ENCODE measurements at regions not wholly inside any gene's neighbourhood (a gene's known extent, or its start where the extent isn't known, plus 50 kb on each side); places are given as distances from the start of the nearest gene placed in this dataset.

- DNase-seq = no peak
Measured at GRCh38 chr12:30874455-30875321, 51.9 kb upstream of the TSPAN11 start.

DNA sequence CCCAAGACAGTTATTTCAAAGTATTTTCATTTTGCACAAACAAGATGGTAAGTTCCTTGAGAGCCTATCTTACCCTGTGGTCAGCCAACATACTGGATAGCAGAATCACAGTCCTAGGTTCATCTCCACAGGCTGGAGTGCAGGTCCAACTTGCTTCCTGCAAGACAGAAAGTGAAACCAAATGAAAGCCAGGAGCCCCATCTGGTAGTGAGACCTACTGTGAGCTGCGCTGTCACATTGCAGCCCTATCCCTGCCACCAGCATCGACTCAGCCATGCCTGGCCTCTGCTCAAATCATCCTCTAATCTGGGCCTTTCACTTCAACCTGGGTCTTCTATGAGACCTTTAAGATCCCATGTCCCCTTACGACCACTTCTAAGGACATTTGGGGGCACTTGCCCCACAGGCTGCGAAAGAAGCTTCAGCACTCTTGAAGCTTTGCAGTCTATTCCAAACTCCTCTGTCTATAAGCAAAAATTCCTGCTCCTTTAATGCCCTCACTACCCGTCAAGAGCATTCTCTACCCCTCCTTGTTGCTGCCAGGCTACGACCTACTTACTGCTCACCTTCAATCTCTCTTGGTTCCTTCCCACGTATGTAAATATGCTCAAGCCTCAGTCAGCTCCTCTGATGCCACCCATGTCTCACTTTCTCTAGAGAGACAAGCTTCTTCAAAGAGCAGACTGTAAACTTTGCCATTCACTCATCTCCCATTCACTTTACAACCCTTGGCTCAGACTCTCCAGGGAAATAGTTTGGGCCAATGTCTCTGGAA lies 55.9 kb upstream of the TSPAN11 start:
- DNase-seq = no peak

GRCh38 chr12:30867415-30867814 lies 59.1 kb upstream of the TSPAN11 start:
- DNase-seq = no peak

DNA sequence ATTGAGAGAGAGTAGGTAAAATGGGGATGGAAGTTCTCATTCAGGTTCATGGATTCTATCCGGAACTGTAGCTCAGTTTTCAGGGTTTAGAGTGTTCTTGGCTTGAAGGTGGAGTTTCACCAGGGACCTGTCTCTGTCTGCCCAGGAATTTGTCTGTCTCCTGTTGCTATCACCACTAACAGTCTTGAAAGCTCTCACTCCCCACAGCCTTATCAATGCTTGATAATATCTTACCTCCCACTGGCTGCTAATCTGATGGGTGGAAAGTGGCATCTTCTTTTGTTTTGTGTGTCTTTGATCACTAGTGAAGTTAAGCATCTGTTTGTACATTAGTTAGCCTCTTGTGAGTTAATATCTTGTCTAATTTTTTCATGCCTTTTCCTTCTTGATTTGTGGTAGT lies 60.3 kb upstream of the TSPAN11 start:
- no peak for DNase-seq

- DNase-seq = no peak
Measured at GRCh38 chr12:30863839-30864238, 62.7 kb upstream of the TSPAN11 start.

GRCh38 chr12:30862486-30862885 lies 64.1 kb upstream of the TSPAN11 start:
- DNase-seq = no peak

DNA sequence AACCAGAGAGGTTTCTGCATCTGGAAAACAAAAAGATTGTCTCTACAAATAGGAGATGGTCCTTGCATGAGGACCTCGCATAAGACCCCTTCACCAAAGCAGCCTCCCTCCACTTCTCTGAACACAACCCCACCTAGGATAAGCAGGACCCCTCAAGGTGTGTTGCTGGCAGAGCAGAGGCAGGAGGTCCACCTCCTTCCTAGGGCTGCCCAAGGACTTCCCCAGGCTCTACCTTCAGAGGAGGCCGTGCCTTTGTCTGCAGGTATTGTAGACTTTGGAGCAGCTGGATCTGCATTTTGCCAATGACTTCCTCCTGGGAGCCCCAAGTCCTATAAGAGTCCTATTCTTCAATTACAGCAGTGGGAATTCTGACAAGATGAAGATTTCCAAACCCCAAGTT lies 67.3 kb upstream of the TSPAN11 start:
- no peak for DNase-seq

- no peak for DNase-seq
Measured at GRCh38 chr12:30858471-30858870, 68.1 kb upstream of the TSPAN11 start.

GRCh38 chr12:30853561-30854133 lies 72.9 kb upstream of the TSPAN11 start:
- DNase-seq = no peak

GRCh38 chr12:30850684-30851083 lies 75.9 kb upstream of the TSPAN11 start:
- no peak for DNase-seq

GRCh38 chr12:30847259-30847658 lies 79.3 kb upstream of the TSPAN11 start:
- peak; percentile 8 for DNase-seq

- no peak for DNase-seq
Measured at GRCh38 chr12:30846776-30847175, 79.8 kb upstream of the TSPAN11 start.

DNA sequence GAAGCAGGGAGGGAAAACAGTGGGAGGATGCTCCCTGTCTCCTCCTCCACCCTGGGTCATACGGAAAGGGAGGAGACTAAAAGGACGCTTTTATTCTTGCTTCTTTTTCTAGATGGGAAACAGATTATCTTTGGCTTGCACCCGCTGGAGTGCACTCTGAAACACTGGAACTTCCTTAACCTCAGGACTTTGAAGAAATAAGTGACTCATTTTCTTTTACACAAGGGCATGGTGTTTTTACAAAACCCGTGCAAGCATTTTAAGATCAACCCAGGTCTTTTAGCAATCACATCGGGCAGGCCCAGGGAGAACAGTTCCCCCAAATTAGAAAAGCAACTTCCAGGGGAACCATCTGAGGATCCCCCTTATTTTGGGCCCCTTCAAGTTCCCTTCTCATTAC lies 80.9 kb upstream of the TSPAN11 start:
- DNase-seq = no peak

GRCh38 chr12:30843211-30843610 lies 83.3 kb upstream of the TSPAN11 start:
- DNase-seq = no peak

DNA sequence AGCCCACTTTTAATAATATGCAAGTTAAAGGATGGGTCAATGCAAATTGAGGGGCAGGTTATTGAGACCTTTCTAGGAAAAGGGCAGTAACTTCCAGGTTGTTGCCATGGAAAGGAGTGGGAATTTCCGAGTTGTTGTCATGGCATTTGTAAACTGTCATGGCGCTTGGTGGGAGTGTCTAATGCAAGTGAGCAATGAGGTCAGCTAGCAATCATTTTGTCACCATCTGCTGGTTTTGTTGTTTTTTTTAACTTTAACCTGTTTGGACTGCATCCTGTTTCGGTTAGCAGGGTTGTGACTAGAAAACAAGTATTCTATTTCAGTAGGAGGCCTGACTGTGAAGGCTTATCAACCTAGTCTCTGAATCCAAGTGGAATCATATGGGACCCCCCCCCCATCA lies 85.8 kb upstream of the TSPAN11 start:
- DNase-seq = no peak

- DNase-seq = no peak
Measured at GRCh38 chr12:30839643-30840220, 85.0 kb upstream of the CAPRIN2 start.

DNA sequence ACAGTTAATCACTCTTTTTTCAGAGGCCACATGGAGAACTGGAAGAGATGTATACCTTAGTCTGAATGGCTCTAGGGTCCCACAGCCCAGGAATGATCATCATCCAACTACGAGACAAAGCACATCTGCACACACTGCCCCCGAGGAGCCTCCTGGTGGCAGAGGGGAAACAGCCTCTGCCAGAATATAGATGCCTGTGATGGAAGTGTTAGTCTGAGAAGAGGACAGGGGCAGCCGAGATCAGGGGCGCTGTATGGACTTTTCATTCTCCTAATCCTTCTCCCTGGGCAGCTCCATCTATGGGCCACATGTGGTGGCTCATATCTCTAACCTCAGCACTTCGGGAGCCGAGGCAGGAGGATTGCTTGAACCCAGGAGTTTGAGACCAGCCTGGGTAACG lies 82.8 kb upstream of the CAPRIN2 start:
- no peak for DNase-seq

DNA sequence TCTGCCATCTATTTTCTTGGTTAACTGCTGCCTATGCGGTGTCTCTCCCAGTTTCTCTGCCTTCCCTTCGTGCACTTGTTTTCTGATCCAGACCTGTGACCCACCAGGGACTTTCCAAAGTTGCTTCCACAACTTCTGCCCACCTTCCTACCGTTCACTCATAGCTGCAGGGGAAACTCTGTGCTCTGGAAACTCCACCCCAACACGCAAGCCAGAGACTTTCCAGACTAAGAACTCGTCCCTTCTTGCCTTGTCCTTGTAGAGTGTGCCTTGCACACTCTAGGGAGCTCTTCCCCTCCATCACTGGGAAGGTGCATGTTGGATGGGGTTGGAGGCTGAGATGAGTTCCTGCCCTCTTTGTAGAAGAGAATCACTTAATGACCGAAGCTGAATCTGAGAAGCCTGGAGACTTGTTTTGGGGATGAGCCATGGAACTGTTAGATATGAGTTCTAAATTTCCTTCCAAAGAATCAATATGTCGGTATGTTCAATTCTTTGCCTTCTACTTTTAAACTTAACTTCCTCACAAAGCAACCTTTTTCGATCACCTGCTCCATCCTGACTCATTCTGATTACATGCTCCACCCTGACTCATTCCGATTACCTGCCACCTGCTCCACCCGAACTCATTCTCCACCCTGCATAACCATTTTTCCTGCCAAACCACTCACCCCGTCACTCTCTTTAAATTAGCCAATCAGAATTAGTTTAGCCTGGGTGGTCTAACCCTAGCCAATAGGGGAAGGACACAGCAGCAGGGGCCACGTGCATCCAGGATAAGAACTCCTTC lies 82.1 kb upstream of the CAPRIN2 start:
- no peak for DNase-seq

DNA sequence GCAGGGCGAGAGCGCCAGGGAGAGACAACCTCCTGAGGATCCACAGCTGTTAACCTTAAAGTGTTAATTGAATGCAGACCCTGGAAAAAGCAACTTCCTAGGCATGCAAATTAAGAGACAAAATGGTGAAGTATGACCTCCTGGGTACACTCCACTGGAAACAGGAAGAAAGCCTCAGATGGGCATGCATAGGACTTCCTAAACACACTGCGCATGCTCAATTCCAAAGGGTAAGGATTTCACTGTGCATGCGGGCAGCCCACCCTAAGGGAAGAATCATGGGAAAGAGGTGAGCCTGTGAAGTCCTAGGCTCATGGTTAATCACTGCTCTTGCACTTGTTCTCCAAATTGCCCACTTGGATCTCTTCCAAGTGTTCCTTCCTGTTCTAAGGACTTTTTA lies 80.5 kb upstream of the CAPRIN2 start:
- no peak for DNase-seq

DNA sequence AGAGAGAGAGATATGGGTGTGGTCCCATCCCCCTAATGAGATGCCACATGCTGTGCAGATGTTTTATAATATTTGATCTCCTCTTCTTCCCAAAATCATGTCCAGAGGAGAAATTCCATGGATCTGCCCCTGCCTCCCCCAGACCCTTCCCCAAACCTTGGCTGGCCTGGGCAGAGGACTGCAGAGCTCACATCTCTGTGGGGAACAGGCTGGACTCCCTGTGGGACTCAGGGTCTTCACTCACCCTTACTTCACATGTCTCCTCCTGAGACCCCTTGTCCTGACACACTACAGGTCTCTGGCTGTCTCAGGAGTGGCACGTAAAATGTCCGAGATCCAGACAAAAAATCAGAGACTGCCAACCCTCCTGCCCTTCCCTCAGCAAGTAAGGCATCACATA lies 76.0 kb upstream of the CAPRIN2 start:
- DNase-seq = no peak

DNA sequence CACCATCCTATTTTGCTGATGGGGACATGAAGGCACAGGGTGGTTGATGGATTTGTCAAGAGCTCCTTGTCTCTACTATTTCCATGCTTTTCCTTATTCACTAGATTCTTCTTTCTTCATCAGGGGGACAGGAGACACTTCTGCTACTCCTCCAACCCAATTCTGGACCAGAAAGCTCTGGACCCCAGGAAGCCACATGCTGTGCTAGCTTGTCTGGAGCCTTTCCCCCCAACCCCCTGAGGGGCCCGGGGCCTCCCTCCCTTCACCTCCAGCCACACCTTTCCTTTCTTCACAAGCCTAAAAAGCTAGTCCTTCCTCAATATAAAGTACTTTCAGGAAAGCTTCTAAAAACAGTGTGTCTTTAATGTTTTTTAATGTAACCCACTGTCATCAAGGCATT lies 75.1 kb upstream of the CAPRIN2 start:
- DNase-seq = no peak

DNA sequence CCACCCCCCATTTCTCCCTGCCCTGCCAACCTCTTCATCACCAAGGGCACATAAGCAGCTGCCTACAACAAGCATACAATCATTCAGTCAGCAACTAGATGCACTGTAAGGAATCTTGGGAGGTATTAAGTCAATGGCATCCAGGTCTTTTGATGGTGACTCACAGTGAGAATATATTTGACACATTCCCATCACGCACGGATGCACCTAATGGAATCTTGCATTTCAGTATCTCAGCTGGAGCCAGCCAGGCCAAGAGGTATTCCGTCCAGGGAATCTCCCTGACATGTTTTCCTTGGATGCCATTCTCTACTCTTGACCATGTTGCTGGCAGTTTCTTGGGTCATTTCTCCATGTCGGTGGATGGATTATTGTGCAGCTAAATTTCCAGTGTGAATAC lies 73.9 kb upstream of the CAPRIN2 start:
- no peak for DNase-seq
